PFSK-1 (cell line): ENCODE measurements at regions not wholly inside any gene's neighbourhood (a gene's known extent, or its start where the extent isn't known, plus 50 kb on each side); places are given as distances from the start of the nearest gene placed in this dataset.

Source experiments
- POLR2AphosphoS5 ChIP-seq: IDR thresholded peaks from 2 replicates; pipeline ENCODE4 v1.6.1; 2012; ENCODE audit warnings: low read depth, mild to moderate bottlenecking, control low read depth, low read length, moderate library complexity
- SIN3A ChIP-seq: IDR thresholded peaks from 2 replicates; pipeline ENCODE4 v1.6.1; 2012; ENCODE audit warnings: mild to moderate bottlenecking, low read length, moderate library complexity, borderline replicate concordance; ENCODE audit not compliant: insufficient read depth
- TAF1 ChIP-seq: IDR thresholded peaks from 2 replicates; pipeline ENCODE4 v1.6.1; 2012; ENCODE audit warnings: low read length, control low read depth, borderline replicate concordance; ENCODE audit not compliant: insufficient read depth
- TF ChIP-seq, protein P1 (sequence below), 2 experiments: IDR thresholded peaks; 2 replicates each; pipeline versions ENCODE4 v1.6.1 to v1.8.0; 2011 to 2012; ENCODE audit warnings: low read depth in 2 of 2, low read length in 2 of 2, control low read depth in 1 of 2, inconsistent platforms in 1 of 2, mild to moderate bottlenecking in 1 of 2, moderate library complexity in 1 of 2; ENCODE audit not compliant: insufficient read depth in 1 of 2

DNA sequence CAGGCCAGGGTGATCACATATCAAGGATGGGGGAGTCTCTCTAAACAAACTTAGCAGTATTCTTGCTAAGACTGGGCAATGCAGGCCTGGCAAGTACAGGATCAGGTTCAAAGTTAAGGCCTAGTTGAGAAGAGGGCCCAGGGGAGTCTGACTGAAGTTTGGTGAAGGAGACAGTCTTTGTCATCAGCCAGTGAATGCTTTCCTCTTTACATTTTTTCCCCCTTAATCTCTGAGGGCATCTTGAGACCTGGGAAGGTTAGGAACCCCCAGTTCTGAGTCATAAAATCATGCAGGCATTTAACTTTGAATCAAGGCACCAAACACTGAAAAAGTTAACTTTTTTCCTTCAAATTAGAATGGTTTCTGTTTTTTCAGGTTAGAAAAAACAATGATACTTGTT is 311.5 kb downstream of the REEP3 start:
- no peak for TF ChIP-seq TAF1
- no peak for TF ChIP-seq POLR2AphosphoS5
- TF ChIP-seq SIN3A: no peak
- TF ChIP-seq, protein P1, sequence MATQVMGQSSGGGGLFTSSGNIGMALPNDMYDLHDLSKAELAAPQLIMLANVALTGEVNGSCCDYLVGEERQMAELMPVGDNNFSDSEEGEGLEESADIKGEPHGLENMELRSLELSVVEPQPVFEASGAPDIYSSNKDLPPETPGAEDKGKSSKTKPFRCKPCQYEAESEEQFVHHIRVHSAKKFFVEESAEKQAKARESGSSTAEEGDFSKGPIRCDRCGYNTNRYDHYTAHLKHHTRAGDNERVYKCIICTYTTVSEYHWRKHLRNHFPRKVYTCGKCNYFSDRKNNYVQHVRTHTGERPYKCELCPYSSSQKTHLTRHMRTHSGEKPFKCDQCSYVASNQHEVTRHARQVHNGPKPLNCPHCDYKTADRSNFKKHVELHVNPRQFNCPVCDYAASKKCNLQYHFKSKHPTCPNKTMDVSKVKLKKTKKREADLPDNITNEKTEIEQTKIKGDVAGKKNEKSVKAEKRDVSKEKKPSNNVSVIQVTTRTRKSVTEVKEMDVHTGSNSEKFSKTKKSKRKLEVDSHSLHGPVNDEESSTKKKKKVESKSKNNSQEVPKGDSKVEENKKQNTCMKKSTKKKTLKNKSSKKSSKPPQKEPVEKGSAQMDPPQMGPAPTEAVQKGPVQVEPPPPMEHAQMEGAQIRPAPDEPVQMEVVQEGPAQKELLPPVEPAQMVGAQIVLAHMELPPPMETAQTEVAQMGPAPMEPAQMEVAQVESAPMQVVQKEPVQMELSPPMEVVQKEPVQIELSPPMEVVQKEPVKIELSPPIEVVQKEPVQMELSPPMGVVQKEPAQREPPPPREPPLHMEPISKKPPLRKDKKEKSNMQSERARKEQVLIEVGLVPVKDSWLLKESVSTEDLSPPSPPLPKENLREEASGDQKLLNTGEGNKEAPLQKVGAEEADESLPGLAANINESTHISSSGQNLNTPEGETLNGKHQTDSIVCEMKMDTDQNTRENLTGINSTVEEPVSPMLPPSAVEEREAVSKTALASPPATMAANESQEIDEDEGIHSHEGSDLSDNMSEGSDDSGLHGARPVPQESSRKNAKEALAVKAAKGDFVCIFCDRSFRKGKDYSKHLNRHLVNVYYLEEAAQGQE (IDR thresholded peaks at IDR 0.05; ENCODE audit: insufficient read depth in 1 of 2, low read depth in 2 of 2, low read length in 2 of 2): no peak
